Immature natural killer cell (primary cell): ENCODE measurements at regions not wholly inside any gene's neighbourhood (a gene's known extent, or its start where the extent isn't known, plus 50 kb on each side); places are given as distances from the start of the nearest gene placed in this dataset.

Source experiments
- DNase-seq, 3 donors: peaks; one replicate each; pipeline ENCODE4 v3.0.0; 2022; ENCODE audit warnings: mixed read lengths in 1 of 3
- H3K27ac Mint-ChIP-seq, 6 donors: one replicate each; pipeline ENCODE4 v1.8.0; 2020; ENCODE audit warnings: mixed read lengths in 6 of 6, mild to moderate bottlenecking in 5 of 6, inconsistent platforms in 4 of 6, moderate library complexity in 3 of 6
- H3K27me3 Mint-ChIP-seq, 3 donors: one replicate each; pipeline ENCODE4 v1.8.0; 2020 to 2021; ENCODE audit warnings: low read depth in 3 of 3, mild to moderate bottlenecking in 3 of 3, mixed read lengths in 3 of 3, moderate library complexity in 3 of 3, inconsistent platforms in 1 of 3
- H3K36me3 Mint-ChIP-seq, 3 donors: one replicate each; pipeline ENCODE4 v1.8.0; 2020; ENCODE audit warnings: mixed read lengths in 3 of 3, inconsistent platforms in 2 of 3, mild to moderate bottlenecking in 2 of 3
- H3K4me1 Mint-ChIP-seq, 2 donors: one replicate each; pipeline ENCODE4 v1.8.0; 2020; ENCODE audit warnings: inconsistent platforms in 2 of 2, mild to moderate bottlenecking in 2 of 2, mixed read lengths in 2 of 2, moderate library complexity in 1 of 2
- H3K4me3 Mint-ChIP-seq, 5 donors: one replicate each; pipeline ENCODE4 v1.8.0; 2020; ENCODE audit warnings: mild to moderate bottlenecking in 5 of 5, mixed read lengths in 5 of 5, inconsistent platforms in 3 of 5, moderate library complexity in 3 of 5
- H3K9me3 Mint-ChIP-seq, 6 donors: one replicate each; pipeline ENCODE4 v1.8.0; 2020; ENCODE audit warnings: mild to moderate bottlenecking in 6 of 6, mixed read lengths in 6 of 6, inconsistent platforms in 4 of 6, moderate library complexity in 3 of 6

GRCh38 chr10:3872712-3873329 lies 87.8 kb upstream of the KLF6 start:
- Mint-ChIP-seq H3K27ac (peak overlapping the region; percentile 34 to 82 (median 72)), H3K9me3 (no peaks in the 10 kb centered on the region), H3K4me1 (peaks cover 28 to 36% of the 10 kb centered on the region in 2 donors), H3K4me3 (no peak overlapping the region), H3K27me3 (peaks cover 2% of the 10 kb centered on the region in 3 donors), H3K36me3 (no peaks in the 10 kb centered on the region)
- no peak for DNase-seq

GRCh38 chr10:3871424-3871996 lies 86.5 kb upstream of the KLF6 start:
- no peak for DNase-seq
- Mint-ChIP-seq H3K4me1 (peaks cover 27 to 36% of the 10 kb centered on the region in 2 donors), H3K27ac (peak overlapping the region in 4 of 6 donors; percentile 34 to 82 (median 58)), H3K36me3 (no peaks in the 10 kb centered on the region), H3K27me3 (peaks cover 2% of the 10 kb centered on the region in 3 donors), H3K4me3 (no peak overlapping the region), H3K9me3 (no peaks in the 10 kb centered on the region)

- Mint-ChIP-seq H3K27me3 (peaks cover 2 to 3% (median 2%) of the 10 kb centered on the region in 3 donors), H3K4me1 (peaks cover 10 to 15% of the 10 kb centered on the region in 2 donors), H3K36me3 (no peaks in the 10 kb centered on the region), H3K9me3 (no peaks in the 10 kb centered on the region), H3K27ac (peak overlapping the region in 1 of 6 donors; percentile 25), H3K4me3 (no peak overlapping the region)
- no peak for DNase-seq
These were observed 84.0 kb upstream of the KLF6 start for GRCh38 chr10:3869036-3869435.

- H3K27ac Mint-ChIP-seq, result no peak overlapping the region
- H3K9me3 Mint-ChIP-seq, result no peaks in the 10 kb centered on the region
- no peak overlapping the region for H3K4me3 Mint-ChIP-seq
- DNase-seq, result no peak
- no peaks in the 10 kb centered on the region for H3K36me3 Mint-ChIP-seq
- H3K27me3 Mint-ChIP-seq, result peaks cover 0 to 3% (median 1%) of the 10 kb centered on the region in 3 donors
- H3K4me1 Mint-ChIP-seq, result peaks cover 2 to 7% of the 10 kb centered on the region in 2 donors
These were observed 83.3 kb upstream of the KLF6 start for GRCh38 chr10:3868271-3868664.

GRCh38 chr10:3867454-3868270 lies 82.7 kb upstream of the KLF6 start:
- H3K4me1 Mint-ChIP-seq, result peaks cover 0 to 1% of the 10 kb centered on the region in 2 donors
- no peaks in the 10 kb centered on the region for H3K36me3 Mint-ChIP-seq
- peak overlapping the region in 1 of 6 donors; percentile 45 for H3K27ac Mint-ChIP-seq
- no peak for DNase-seq
- H3K27me3 Mint-ChIP-seq, result peaks cover 0 to 3% (median 1%) of the 10 kb centered on the region in 3 donors
- no peak overlapping the region for H3K4me3 Mint-ChIP-seq
- no peaks in the 10 kb centered on the region for H3K9me3 Mint-ChIP-seq

DNA sequence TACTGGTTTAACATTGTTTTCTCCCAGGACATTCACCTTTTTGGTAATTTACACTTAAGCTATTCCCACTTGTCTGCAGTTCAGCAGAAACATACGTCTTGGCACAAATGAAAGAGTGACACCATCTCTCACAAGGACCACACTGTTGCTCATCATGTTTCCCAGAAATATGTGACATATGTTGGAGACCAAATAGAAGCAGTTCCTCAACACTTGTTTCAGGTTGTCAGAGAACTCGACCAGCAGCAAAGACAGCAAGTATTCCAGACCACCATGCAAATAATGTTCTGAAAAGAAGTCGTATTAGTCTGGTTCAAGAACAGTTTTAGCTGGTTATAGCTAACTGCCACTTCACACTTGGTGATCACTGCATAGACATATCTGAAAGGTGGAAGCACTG lies 81.3 kb upstream of the KLF6 start:
- Mint-ChIP-seq H3K27me3 (peaks cover 0 to 3% (median 1%) of the 10 kb centered on the region in 3 donors), H3K4me1 (no peaks in the 10 kb centered on the region), H3K36me3 (no peaks in the 10 kb centered on the region), H3K4me3 (no peak overlapping the region), H3K9me3 (no peaks in the 10 kb centered on the region), H3K27ac (peak overlapping the region in 1 of 6 donors; percentile 61)
- no peak for DNase-seq

DNA sequence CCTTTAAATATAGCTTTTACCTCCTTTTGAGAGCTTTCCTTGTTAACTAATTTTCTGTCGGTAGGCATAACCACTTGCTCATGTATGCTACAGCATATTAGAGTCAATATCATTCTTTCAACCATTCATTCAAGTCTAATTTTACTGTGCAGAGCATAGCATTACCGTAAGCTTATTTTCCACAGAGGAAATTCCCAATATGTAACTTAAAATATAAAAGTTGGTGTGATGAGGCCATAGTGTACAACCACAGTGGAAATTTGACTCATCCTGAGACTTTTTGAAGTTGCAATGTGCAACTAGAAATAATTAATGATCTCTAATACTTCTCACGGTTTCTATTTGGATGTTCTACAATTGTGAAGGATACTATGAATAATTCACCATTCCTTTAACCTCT lies 80.6 kb upstream of the KLF6 start:
- Mint-ChIP-seq H3K36me3 (no peaks in the 10 kb centered on the region), H3K27me3 (peaks cover 0 to 3% (median 1%) of the 10 kb centered on the region in 3 donors), H3K4me3 (no peak overlapping the region), H3K9me3 (no peaks in the 10 kb centered on the region), H3K27ac (no peak overlapping the region), H3K4me1 (no peaks in the 10 kb centered on the region)
- DNase-seq, result no peak

- H3K27me3 Mint-ChIP-seq, result peaks cover 0 to 1% (median 1%) of the 10 kb centered on the region in 3 donors
- H3K4me1 Mint-ChIP-seq, result no peaks in the 10 kb centered on the region
- no peaks in the 10 kb centered on the region for H3K9me3 Mint-ChIP-seq
- no peaks in the 10 kb centered on the region for H3K36me3 Mint-ChIP-seq
- no peak for DNase-seq
- H3K27ac Mint-ChIP-seq, result peak overlapping the region in 1 of 6 donors; percentile 34
- no peak overlapping the region for H3K4me3 Mint-ChIP-seq
These were observed 76.8 kb upstream of the KLF6 start for GRCh38 chr10:3861795-3862194.

- Mint-ChIP-seq H3K9me3 (no peaks in the 10 kb centered on the region), H3K4me1 (no peaks in the 10 kb centered on the region), H3K27me3 (peaks cover 2 to 3% (median 2%) of the 10 kb centered on the region in 3 donors), H3K36me3 (no peaks in the 10 kb centered on the region), H3K27ac (no peak overlapping the region), H3K4me3 (no peak overlapping the region)
- no peak for DNase-seq
These were observed 73.2 kb upstream of the KLF6 start for GRCh38 chr10:3858051-3858845.

- Mint-ChIP-seq H3K27ac (no peak overlapping the region), H3K27me3 (peaks cover 2 to 3% (median 2%) of the 10 kb centered on the region in 3 donors), H3K4me1 (peaks cover 2 to 5% of the 10 kb centered on the region in 2 donors), H3K9me3 (no peaks in the 10 kb centered on the region), H3K4me3 (no peak overlapping the region), H3K36me3 (no peaks in the 10 kb centered on the region)
- DNase-seq, result no peak
These were observed 72.3 kb upstream of the KLF6 start for GRCh38 chr10:3857318-3857717.

DNA sequence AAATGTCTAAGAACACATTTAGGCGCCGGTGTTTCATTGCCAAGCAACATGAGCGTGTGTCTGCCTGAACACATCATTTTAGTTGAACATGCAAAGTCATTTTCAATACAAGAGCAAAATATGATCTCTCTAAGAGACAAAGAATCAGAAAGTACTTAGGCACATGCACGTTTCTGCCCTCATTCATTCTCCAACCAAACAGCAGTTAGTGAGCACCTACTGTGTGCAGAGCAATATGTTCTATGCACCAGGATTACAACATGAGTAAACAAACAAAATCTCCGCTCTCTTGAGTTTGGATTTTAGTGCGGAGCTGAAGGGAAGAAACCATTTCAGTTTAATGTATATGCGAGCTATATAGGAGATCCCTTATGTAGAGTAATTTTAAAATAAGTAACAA lies 71.6 kb upstream of the KLF6 start:
- no peaks in the 10 kb centered on the region for H3K36me3 Mint-ChIP-seq
- H3K4me1 Mint-ChIP-seq, result peaks cover 8 to 12% of the 10 kb centered on the region in 2 donors
- H3K4me3 Mint-ChIP-seq, result no peak overlapping the region
- DNase-seq, result no peak
- peaks cover 2 to 3% (median 2%) of the 10 kb centered on the region in 3 donors for H3K27me3 Mint-ChIP-seq
- peak overlapping the region in 1 of 6 donors; percentile 75 for H3K27ac Mint-ChIP-seq
- H3K9me3 Mint-ChIP-seq, result no peaks in the 10 kb centered on the region

- peaks cover 14 to 19% of the 10 kb centered on the region in 2 donors for H3K4me1 Mint-ChIP-seq
- H3K9me3 Mint-ChIP-seq, result no peaks in the 10 kb centered on the region
- H3K4me3 Mint-ChIP-seq, result peak overlapping the region in 1 of 5 donors; percentile 29
- peaks cover 2 to 3% (median 2%) of the 10 kb centered on the region in 3 donors for H3K27me3 Mint-ChIP-seq
- H3K36me3 Mint-ChIP-seq, result no peaks in the 10 kb centered on the region
- DNase-seq, result no peak
- H3K27ac Mint-ChIP-seq, result peak overlapping the region in 1 of 6 donors; percentile 60
These were observed 68.7 kb upstream of the KLF6 start for GRCh38 chr10:3853547-3854303.

GRCh38 chr10:3853016-3853415 lies 68.0 kb upstream of the KLF6 start:
- no peak for DNase-seq
- H3K9me3 Mint-ChIP-seq, result no peaks in the 10 kb centered on the region
- peaks cover 14 to 19% of the 10 kb centered on the region in 2 donors for H3K4me1 Mint-ChIP-seq
- H3K27me3 Mint-ChIP-seq, result peaks cover 2 to 3% (median 2%) of the 10 kb centered on the region in 3 donors
- no peak overlapping the region for H3K27ac Mint-ChIP-seq
- H3K36me3 Mint-ChIP-seq, result no peaks in the 10 kb centered on the region
- no peak overlapping the region for H3K4me3 Mint-ChIP-seq
